A673 (cell line): ENCODE measurements at regions not wholly inside any gene's neighbourhood (a gene's known extent, or its start where the extent isn't known, plus 50 kb on each side); places are given as distances from the start of the nearest gene placed in this dataset.

Experiments used
- BruUV-seq: library from RNA; stranded (reverse); fragments of 400-500 nt; replicated peaks from 2 replicates; lab custom pipeline; 2021; lab: Mats Ljungman, UMichigan
- CTCF ChIA-PET: fragments of 300-600 bp; sonication (Branson Sonifier 250); formaldehyde crosslinking; loops from one replicate; lab custom pipeline; 2022; ENCODE audit warnings: antibody characterized with exemption; lab: Charles Lee
- POLR2A ChIA-PET: fragments of 300-600 bp; sonication (Branson Sonifier 250); formaldehyde crosslinking; loops from one replicate; lab custom pipeline; 2022; ENCODE audit warnings: antibody characterized with exemption; ENCODE audit not compliant: low non-redundant PET; lab: Charles Lee
- DNase-seq: peaks from one replicate; pipeline ENCODE4 v3.0.0-alpha.2; 2015; ENCODE audit warnings: low spot score
- H3K27ac ChIP-seq: fragments of 200-600 bp; sonication (generic); 2 replicates; pipeline ENCODE4 v1.5.1; 2016; ENCODE audit warnings: mixed run types, low read depth, mild to moderate bottlenecking, mixed read lengths, antibody characterized with exemption, low read length; ENCODE audit not compliant: poor library complexity, severe bottlenecking
- H3K27me3 ChIP-seq: fragments of 200-600 bp; sonication (generic); replicated peaks from 2 replicates; pipeline ENCODE4 v1.6.1; 2017; ENCODE audit warnings: mixed run types, low read depth, mild to moderate bottlenecking, mixed read lengths, antibody characterized with exemption, low read length; ENCODE audit not compliant: insufficient read depth, poor library complexity
- H3K36me3 ChIP-seq: fragments of 200-600 bp; sonication (generic); 2 replicates; pipeline ENCODE4 v1.6.1; 2016; ENCODE audit warnings: mixed run types, mild to moderate bottlenecking, mixed read lengths, antibody characterized with exemption, low read length; ENCODE audit not compliant: insufficient read depth, poor library complexity, severe bottlenecking
- H3K4me1 ChIP-seq: fragments of 200-600 bp; sonication (generic); 2 replicates; pipeline ENCODE4 v1.6.1; 2017; ENCODE audit warnings: mixed run types, mild to moderate bottlenecking, mixed read lengths, antibody characterized with exemption, low read length; ENCODE audit not compliant: insufficient read depth, poor library complexity, severe bottlenecking
- H3K4me3 ChIP-seq: fragments of 200-600 bp; sonication (generic); 2 replicates; pipeline ENCODE4 v1.5.1; 2016; ENCODE audit warnings: low read depth, mixed run types, mild to moderate bottlenecking, mixed read lengths, low read length; ENCODE audit not compliant: poor library complexity, severe bottlenecking
- H3K9me3 ChIP-seq: fragments of 200-600 bp; sonication (generic); 2 replicates; pipeline ENCODE4 v1.6.1; 2016; ENCODE audit warnings: mixed run types, low read depth, mild to moderate bottlenecking, mixed read lengths, antibody characterized with exemption, low read length; ENCODE audit not compliant: poor library complexity, severe bottlenecking
- EZH2 ChIP-seq: fragments of 200-600 bp; sonication (generic); IDR thresholded peaks from 2 replicates; pipeline ENCODE4 v1.6.1; 2017; ENCODE audit warnings: borderline replicate concordance, low read depth, mild to moderate bottlenecking, mixed read lengths, antibody characterized with exemption, low read length; ENCODE audit not compliant: poor library complexity, severe bottlenecking
- intact Hi-C: fragments of 100-400 bp; cut with micrococcal nuclease; formaldehyde crosslinking; loops from one replicate; pipeline ENCODE4 v1.10.0; 2022; ENCODE audit not compliant: unreplicated experiment
- TF ChIP-seq, protein P1 (sequence below): fragments of 300-800, 200-600 bp; sonication (generic); conservative IDR thresholded peaks from 2 replicates; pipeline ENCODE4 v1.5.1; 2017; ENCODE audit warnings: low read depth, mild to moderate bottlenecking, antibody characterized with exemption, low read length, moderate library complexity, mixed read lengths

- H3K4me1 ChIP-seq: no peaks in the 10 kb centered on the region
- ChIA-PET CTCF (no interaction called here), POLR2A (no interaction called here)
- H3K36me3 ChIP-seq: no peaks in the 10 kb centered on the region
- DNase-seq: no peak
- no peak for TF ChIP-seq EZH2
- TF ChIP-seq, protein P1, sequence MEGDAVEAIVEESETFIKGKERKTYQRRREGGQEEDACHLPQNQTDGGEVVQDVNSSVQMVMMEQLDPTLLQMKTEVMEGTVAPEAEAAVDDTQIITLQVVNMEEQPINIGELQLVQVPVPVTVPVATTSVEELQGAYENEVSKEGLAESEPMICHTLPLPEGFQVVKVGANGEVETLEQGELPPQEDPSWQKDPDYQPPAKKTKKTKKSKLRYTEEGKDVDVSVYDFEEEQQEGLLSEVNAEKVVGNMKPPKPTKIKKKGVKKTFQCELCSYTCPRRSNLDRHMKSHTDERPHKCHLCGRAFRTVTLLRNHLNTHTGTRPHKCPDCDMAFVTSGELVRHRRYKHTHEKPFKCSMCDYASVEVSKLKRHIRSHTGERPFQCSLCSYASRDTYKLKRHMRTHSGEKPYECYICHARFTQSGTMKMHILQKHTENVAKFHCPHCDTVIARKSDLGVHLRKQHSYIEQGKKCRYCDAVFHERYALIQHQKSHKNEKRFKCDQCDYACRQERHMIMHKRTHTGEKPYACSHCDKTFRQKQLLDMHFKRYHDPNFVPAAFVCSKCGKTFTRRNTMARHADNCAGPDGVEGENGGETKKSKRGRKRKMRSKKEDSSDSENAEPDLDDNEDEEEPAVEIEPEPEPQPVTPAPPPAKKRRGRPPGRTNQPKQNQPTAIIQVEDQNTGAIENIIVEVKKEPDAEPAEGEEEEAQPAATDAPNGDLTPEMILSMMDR: no peak
- no peak overlapping the region for H3K27ac ChIP-seq
- no peak overlapping the region for H3K4me3 ChIP-seq
- intact Hi-C loops: no loop called here
- peaks cover 20% of the 10 kb centered on the region for H3K9me3 ChIP-seq
- H3K27me3 ChIP-seq: no peaks in the 10 kb centered on the region
- no TSS peak for BruUV-seq
Observed at GRCh38 chr11:81039916-81040524, 1599.2 kb upstream of the TENM4 start.

GRCh38 chr11:81036168-81036870 lies 1595.5 kb upstream of the TENM4 start:
- no peak for TF ChIP-seq EZH2
- TF ChIP-seq, protein P1: no peak
- peak; percentile 37 for DNase-seq
- Histone ChIP-seq H3K27me3 (no peaks in the 10 kb centered on the region), H3K9me3 (peaks cover 17% of the 10 kb centered on the region), H3K27ac (no peak overlapping the region), H3K4me1 (no peaks in the 10 kb centered on the region), H3K36me3 (no peaks in the 10 kb centered on the region), H3K4me3 (no peak overlapping the region)
- intact Hi-C loops: no loop called here
- POLR2A ChIA-PET: no interaction called here
- no TSS peak for BruUV-seq
- CTCF ChIA-PET: no interaction called here

GRCh38 chr11:81033779-81034540 lies 1593.1 kb upstream of the TENM4 start:
- no peak for DNase-seq
- Histone ChIP-seq H3K4me3 (no peak overlapping the region), H3K9me3 (peaks cover 21% of the 10 kb centered on the region), H3K27ac (no peak overlapping the region), H3K4me1 (no peaks in the 10 kb centered on the region), H3K36me3 (no peaks in the 10 kb centered on the region), H3K27me3 (no peaks in the 10 kb centered on the region)
- ChIA-PET POLR2A (no interaction called here), CTCF (no interaction called here)
- TF ChIP-seq, protein P1: no peak
- no peak for TF ChIP-seq EZH2
- intact Hi-C loops: no loop called here
- no TSS peak for BruUV-seq
